HG03558 (cell line): ENCODE measurements at regions not wholly inside any gene's neighbourhood (a gene's known extent, or its start where the extent isn't known, plus 50 kb on each side); places are given as distances from the start of the nearest gene placed in this dataset.
"Not testable (repeated sequence)": the region's sequence is repeated elsewhere in the genome, so short reads cannot be mapped to it uniquely, and the experiment has no call there.

Experiments
- ATAC-seq: cut with Tn5 transposase; IDR thresholded peaks from one replicate; pipeline ENCODE4 v1.9.1; 2021; ENCODE audit warnings: moderate number of reproducible peaks; ENCODE audit not compliant: unreplicated experiment; ENCODE audit errors: extremely low read depth

DNA sequence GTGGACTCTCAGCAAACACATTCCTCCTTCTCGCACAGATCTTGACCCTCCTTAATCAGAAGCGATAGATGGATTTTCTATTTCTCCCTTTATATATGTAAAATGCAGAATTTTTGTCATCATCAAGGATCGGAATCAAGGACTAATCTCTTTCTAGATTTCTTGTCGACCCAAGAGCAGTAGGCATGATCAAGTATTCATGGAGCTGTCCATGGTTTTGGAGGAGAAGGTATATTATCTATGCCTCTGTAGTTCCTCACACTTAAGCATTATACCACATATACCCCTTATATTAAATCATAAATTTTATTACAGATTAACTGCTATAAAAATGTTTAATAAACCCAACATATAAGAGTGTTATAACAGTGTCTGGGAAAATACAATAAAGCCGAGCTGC is 886.8 kb downstream of the NLGN4X start:
- no peak for ATAC-seq

DNA sequence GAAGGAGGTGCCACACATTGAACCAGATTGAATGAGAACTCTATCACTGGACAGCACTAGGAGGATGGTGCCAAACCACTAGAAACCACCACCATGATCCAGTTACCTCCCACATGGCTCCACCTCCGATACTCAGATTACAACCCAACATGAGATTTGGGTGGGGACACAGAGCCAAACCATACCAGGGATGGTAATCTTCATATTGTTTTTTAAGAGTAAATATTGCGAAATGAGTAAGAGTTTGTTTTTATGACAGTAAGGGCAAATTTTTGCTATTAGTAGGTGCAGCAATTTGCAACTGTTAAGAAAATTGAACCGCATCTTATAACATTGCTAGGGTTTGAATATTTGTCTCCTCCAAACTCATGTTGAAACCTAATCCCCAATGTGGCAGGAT is 891.5 kb downstream of the NLGN4X start:
- ATAC-seq, result no peak

DNA sequence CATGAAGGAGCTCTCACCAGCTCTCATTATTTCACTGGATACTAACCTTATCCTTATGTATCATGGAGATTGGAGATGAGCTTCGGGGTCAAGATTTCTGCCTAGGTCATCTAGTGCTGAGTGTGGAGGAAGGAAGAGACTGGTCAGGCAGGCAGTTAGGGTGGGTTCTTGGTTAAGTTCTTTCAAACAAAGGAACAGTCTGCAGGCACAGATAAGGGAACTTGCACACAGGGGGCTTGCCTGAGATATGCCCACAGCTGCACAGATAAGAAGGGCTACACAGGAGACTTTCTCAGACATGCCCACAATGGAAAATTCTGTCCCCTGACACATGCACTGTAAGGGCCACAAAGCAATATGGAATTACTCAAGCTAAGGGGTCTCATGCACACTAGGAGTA is 904.1 kb downstream of the NLGN4X start:
- no peak for ATAC-seq

DNA sequence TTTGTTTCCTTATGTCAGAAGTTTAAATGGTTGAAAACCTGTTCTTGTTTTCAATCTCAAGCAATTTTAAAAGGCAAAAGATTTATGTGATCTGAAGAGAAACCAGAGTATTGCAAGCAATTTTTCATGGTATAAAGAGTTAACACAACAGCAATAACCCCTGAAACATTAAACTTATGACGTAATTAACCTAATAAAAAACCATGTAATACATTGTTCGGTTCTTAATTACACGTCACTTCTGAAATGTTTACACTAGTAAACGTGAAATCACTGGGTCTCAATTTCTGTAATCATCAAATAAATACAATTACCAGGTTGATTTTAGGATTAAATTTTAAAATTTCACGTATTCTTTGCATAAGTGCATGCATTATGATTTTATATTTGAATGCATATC is 914.5 kb downstream of the NLGN4X start:
- no peak for ATAC-seq

DNA sequence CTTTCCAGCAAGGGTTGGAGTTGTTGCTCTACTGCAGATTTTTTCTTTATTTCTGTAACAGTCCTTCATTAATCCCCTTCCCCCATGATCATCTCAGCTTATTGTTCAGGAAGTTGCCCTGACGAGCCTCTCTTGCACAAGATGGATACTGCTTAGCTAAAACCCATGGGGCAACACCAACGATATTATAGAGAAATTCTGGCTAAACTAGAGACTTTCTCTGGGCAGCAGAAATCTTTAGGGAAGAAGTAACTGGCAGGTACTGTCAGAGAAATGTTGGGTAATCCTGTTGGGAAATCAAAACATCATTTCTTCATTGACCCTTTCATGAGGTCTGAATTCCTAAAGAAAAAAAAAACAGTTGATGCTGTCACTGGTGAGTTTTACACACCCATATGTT is 921.3 kb downstream of the NLGN4X start:
- no peak for ATAC-seq

DNA sequence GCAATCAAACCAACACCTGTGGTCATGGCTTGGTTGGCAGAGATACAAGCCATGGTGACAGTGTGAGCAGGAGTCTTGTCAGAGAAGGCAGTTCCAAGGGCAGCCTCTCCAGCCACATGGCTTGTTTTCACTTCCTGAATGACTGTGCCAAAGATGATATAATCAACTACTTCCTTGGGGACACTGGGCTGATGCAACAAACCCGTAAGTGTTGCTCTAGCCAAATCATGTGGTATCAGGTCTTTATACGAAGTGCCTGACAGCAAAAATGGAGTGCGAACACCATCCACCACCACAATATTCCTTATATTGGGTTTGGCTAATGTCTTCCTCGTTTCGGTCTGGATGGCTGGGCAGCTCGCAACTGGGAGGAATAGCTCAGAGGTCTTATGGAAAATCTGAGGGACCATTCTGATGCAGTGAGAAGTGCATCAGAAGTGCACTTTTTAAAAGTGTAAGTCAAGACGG is 922.0 kb downstream of the NLGN4X start:
- no peak for ATAC-seq

DNA sequence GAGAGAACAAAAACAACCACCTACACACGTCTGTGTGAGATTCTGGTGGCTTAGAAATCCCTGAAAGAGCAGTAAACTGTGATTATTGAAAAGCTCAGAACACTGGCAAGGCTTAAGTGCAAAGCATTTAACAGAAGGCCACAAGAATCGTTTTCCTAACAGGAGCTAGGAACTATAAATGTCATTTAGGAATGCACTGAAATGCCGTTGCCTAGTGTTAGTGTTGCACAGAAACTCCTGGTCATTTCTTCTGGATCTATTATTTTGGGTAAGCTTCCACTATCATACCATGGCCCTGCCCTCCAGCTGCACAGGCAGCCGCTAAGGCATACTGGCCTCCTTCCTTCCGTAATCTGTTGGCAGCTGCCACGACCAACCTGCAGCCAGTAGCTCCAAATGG is 923.2 kb downstream of the NLGN4X start:
- no peak for ATAC-seq

DNA sequence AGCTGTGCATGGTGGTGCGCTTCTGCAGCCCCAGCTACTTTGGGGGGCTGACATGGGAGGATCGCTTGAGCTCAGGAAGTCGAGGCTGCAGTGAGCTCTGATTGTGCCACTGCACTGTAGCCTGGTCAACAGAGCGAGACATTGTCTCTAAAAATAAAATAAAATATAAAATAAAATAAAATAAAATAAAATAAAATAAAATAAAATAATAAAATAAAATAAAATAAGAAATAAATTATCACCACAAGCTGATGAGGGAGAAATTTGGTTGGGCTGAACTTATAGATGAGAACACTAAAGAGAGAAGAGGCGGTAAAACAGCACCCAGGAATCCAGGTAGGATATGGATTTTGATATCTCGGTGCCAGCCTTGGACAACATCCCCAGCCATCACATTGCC is 933.7 kb downstream of the NLGN4X start:
- ATAC-seq, result no peak

DNA sequence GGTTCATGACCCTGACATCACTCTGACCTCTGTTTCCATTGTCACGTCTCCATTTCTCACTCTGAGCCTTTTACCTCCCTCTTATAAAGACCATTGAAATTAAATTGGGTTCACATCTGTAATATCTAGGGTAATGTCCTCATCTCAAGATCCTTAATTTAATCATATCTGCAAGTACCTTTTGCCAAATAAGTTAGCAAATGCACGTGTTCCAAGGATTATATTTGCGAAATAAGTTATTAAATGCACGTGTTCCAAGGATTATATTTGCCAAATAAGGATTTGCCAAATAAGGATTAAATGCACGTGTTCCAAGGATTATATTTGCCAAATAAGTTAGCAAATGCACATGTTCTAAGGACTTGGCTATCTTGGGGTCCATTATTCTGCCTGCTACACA is 938.0 kb downstream of the NLGN4X start:
- ATAC-seq, result no peak

DNA sequence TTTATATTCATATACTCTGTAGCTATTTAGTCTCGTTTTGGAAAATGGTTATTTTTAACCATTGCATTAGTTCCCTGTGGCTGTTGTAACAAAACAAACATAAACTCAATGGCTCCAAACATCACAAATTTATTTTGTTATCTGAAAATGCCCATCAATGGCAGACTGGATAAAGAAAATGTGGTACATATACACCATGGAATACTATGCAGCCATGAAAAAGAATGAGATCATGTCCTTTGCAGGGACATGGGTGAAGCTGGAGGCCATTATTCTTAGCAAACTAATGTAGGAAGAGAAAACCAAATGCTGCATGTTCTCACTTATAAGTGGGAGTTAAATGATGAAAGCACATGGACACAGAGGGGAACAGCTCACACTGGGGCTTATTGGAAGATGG is 938.7 kb downstream of the NLGN4X start:
- ATAC-seq, result not testable (repeated sequence)

DNA sequence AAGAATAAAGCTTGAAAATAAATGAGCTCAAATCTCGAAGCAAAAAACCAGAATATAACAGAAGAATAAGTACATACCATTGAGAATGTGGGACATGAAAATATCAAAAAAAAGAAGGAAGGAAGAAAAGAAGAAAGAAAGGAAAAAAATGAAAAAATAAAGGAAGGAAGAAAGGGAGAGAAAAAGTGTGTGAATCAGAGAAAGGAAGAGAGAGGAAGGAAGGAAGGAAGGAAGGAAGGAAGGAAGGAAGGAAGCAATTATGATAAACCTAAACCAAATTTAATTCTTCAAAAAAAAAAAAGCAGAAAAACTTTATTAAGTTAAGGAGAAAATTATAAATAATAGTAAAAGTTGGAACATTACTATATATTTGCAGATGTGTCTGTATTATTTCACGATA is 949.8 kb downstream of the NLGN4X start:
- no peak for ATAC-seq

DNA sequence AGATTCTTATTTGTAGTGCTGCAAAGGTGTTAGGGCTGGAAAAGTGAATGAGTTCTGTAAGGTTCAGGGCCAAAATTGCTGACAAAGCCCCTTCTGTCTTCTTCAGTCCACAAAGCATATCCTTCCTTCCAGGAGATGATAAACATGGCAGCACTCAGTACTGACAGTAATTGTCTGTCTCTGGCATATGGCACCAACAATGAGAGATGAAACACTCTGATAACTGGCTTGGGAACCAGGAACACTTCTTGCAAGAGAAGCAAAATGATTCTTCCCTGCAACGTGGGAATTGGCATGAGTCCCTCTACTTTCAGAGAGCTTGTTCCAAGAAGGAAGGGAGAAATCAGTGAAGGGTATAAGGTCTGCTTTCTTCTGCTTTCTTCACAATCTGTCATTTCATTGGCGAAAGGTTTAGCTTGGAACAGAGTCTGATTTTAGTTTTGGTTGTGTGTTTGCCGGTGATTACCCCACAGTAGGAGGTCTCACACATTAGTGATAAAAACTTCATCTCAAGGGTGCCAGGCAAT is 963.3 kb downstream of the NLGN4X start:
- no peak for ATAC-seq

DNA sequence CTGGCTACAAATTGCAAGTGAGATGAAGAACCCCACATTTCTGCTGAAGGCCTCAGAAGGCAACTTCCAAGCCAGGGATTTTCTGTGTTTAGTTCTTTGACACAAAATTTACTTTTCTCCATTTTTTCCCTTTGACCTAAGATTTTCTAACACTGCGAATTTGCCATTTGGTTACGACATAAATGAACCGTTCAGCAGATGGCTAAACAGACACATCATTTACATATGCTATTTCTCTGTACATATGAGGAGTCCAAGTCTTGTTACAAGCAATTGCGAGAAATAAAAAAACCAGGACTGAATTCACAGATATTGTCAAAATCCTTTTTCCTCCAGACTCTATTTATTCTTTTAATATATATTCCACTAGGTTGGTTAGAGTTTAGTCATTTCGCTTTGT is 978.6 kb downstream of the NLGN4X start:
- ATAC-seq, result no peak

DNA sequence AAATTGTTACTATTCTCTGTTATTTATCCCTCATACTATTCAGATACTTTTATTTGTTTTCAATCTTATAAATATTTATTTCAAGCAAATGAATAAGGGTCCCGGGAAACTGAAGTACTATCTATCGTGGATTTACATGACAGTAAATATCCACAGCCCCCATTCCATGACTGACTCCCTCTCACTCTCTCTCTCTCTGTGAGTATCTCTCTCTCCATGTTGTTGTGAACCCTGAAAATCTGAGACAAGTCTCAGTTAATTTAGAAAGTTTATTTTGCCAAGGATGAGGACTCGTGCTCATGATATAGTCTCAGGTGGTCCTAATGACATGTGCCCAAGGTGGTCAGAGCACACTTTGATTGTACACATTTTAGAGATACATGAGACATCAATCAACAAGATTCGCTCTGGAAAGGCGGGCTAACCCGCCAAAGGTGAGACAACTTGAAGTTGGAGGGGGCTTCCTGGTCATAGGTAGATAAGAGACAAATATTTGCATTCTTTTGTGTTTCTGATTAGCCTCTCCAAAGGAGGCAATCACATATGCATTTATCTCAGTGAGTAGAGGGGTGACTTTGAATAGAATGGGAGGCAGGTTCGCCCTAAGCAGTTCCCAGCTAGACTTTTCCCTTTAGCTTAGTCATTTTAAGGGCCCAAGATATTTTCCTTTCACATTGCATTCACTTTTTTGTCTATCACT is 986.4 kb downstream of the NLGN4X start:
- no peak for ATAC-seq

DNA sequence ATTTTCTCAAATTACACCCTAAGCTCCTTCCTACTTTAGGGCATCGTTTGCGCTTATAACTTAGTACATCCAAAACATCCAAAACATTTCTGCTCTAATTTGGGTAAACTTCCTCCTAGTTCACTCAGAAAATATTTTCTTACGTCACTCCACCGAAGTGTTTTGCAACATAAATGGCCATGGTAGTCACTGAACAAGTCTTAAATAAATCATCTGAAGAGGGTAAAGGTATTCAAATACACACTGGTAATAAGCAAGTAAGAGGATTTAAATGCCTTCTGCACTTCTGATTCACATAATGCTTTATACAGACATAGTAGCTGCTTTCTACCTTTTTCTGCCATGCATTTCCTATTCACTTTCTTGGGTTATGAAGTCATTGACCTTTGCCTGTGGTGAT is 991.9 kb downstream of the NLGN4X start:
- ATAC-seq, result no peak

DNA sequence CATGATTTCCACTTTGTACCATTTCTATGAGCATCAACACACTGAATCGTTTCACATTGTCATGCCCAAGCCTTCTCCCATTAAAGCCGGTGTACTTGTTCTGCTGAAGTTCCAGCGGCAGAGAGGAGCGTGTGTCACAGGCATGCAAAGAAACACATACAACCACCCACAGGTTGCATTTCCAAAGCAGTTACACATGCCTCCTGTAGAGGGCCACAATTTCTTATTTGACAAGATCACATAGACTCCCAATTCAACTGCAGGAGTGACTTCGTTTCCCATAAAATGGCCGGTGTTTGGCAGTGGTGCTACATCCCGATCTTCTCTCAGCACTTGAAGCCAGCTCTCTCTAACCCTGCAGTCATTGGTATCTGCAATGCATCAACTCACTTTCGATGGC is 992.6 kb downstream of the NLGN4X start:
- ATAC-seq, result no peak

DNA sequence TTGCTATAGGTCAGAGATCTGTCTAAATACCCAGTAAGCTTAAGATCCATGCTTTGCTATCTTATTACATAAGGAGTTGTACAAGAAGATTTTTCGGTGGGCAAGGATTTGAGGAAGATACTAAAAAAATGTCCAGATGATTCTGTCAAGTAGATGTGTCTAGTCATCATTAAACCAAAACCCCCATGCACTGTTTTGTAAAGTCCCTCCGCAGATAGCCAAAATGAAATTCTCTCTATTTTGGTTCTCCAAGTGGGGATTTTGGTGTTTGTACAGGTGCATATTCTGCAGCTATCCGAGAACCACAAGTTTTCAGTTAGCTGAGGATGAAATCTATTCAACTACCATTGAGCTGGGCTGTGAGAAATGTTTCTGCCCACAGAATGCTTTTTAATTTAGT is 994.8 kb downstream of the NLGN4X start:
- no peak for ATAC-seq

DNA sequence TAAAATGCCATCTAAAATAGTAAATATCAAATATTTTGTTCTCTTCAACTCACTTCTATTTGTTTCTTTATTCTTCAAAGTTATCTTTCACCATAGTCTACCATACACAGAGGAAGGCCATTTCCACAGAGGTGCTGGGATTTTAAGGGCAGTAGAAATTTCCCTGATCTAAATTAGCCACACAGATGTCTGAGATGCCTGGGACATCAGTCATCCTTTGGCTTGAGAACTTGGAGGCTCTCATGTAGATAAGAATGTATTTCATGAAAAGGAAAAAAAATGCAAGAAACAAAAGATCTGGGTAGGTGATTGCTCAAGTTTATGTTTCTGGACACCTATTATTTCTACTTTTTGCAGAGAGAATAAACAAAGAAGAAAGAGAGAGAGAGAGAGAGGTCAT is 1008.2 kb downstream of the NLGN4X start:
- ATAC-seq, result no peak

DNA sequence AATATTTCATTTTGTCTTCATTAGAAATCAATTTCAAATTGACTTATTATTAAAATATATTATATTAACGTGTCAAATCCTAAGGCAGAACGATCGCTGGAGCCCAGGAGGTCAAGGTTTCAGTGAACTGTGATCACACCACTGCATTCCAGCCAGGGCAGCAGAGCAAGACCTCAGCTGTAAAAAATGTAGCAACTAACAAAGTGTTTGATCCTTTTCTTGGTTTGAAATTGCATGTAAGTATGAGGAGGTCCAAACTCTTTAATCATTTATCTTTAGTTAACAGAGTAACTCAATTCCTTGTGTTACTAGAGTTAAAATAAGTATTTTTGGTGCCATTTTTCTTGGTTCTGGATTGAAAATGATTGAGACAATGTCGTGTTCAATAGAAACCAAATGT is 1033.9 kb downstream of the NLGN4X start:
- ATAC-seq, result no peak

DNA sequence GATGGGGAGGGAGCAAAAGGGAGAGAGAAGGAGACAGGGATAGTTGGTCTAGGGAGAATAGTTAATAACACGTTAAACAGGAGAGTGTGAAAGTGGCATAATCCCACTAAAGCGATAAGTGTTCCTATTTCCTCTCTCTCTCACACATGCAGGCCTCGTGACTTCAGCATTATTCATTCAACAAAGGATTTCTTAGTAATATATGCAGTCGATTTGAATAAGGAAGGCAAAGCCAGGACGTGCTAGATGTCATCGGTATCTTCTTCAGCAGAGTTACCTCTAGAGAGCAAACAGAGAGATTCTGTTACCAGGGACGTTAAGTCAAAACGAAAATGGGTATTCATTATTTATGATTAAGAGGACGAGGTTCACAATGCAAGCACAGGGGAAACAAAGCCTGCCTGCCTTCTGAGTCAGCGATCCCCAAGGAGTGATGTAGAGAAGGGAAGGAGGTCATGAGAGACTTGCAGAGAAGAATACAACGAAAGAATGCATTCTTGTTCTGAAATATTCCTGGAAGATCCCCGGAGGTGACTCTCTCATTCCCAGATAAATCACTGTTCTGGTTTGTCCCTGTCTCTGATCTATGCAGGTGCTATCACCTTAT is 1048.4 kb downstream of the NLGN4X start:
- no peak for ATAC-seq

DNA sequence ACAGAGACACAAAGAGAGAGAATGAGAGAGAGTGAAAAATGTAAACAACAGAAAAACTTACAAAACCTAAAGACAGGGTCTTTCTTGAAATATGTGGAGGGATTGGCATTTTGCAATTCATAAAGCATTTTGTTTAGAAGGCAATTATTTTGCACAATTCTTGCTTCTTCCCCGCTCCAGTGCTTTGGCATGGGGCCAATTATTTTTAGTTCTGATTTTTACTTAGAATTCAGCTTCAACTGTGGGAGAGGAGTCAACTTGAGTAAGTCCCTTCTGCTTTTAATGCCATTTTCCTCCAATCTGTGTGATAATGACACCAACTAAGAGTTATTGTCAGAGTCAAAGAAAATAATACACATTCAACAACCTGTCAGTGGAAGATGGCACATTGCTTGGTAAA is 1051.9 kb downstream of the NLGN4X start:
- no peak for ATAC-seq

DNA sequence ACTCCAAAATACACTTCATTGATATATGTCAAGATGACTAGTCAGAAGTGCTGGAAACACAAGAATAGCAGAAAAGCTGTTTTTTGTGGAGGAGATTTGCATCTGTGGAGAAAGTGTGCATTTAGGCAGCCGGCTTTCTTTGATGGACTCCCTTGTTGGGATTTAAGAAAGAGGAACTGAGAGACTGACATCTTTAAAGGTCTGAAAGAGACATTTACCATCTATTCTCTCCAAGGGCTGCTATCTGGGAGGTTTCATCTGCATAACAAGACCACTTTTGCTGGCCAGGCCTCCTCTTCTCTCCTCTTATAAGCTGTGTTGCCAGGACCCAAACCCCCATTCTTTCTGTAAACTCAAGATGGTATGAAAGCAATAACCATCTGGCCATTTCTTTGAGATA is 1065.0 kb downstream of the NLGN4X start:
- ATAC-seq, result no peak
